GM18858 (cell line): ENCODE measurements at regions not wholly inside any gene's neighbourhood (a gene's known extent, or its start where the extent isn't known, plus 50 kb on each side); places are given as distances from the start of the nearest gene placed in this dataset.

ENCODE experiments used
- ATAC-seq: cut with Tn5 transposase; IDR thresholded peaks from one replicate; pipeline ENCODE4 v1.9.1; 2021; ENCODE audit not compliant: unreplicated experiment

- no peak for ATAC-seq
These were observed 883.0 kb downstream of the TBC1D22A start for GRCh38 chr22:47645450-47645914.

- ATAC-seq = no peak
These were observed 871.9 kb downstream of the TBC1D22A start for GRCh38 chr22:47634347-47634746.

GRCh38 chr22:47633111-47633510 is 870.7 kb downstream of the TBC1D22A start:
- no peak for ATAC-seq

GRCh38 chr22:47632701-47633100 is 870.3 kb downstream of the TBC1D22A start:
- no peak for ATAC-seq

- ATAC-seq = no peak
These were observed 869.2 kb downstream of the TBC1D22A start for GRCh38 chr22:47631571-47632102.

GRCh38 chr22:47630741-47631534 is 868.5 kb downstream of the TBC1D22A start:
- no peak for ATAC-seq

GRCh38 chr22:47629791-47630655 is 867.6 kb downstream of the TBC1D22A start:
- no peak for ATAC-seq

- ATAC-seq = no peak
These were observed 866.8 kb downstream of the TBC1D22A start for GRCh38 chr22:47629273-47629711.

GRCh38 chr22:47628477-47629272 is 866.2 kb downstream of the TBC1D22A start:
- no peak for ATAC-seq

- no peak for ATAC-seq
These were observed 865.3 kb downstream of the TBC1D22A start for GRCh38 chr22:47627556-47628253.

- ATAC-seq = no peak
These were observed 864.3 kb downstream of the TBC1D22A start for GRCh38 chr22:47626428-47627390.

- ATAC-seq = no peak
These were observed 863.3 kb downstream of the TBC1D22A start for GRCh38 chr22:47625531-47626427.

- ATAC-seq = no peak
These were observed 862.5 kb downstream of the TBC1D22A start for GRCh38 chr22:47625013-47625385.

GRCh38 chr22:47624252-47625012 is 862.0 kb downstream of the TBC1D22A start:
- ATAC-seq = no peak

- ATAC-seq = no peak
These were observed 861.3 kb downstream of the TBC1D22A start for GRCh38 chr22:47623763-47624148.

GRCh38 chr22:47623066-47623762 is 860.8 kb downstream of the TBC1D22A start:
- ATAC-seq = no peak

- ATAC-seq = no peak
These were observed 860.1 kb downstream of the TBC1D22A start for GRCh38 chr22:47622541-47622940.
